Ascending aorta (tissue), 2 donors: ENCODE measurements at regions not wholly inside any gene's neighbourhood (a gene's known extent, or its start where the extent isn't known, plus 50 kb on each side); places are given as distances from the start of the nearest gene placed in this dataset.

Experiments used
- DNase-seq, 2 donors: peaks; one replicate each; pipeline ENCODE4 v3.0.0-alpha.2; 2019; ENCODE audit warnings: low spot score in 2 of 2
- H3K27ac ChIP-seq, 2 donors: fragments of 200-600 bp; sonication (generic); one replicate each; pipeline ENCODE4 v1.5.1; 2016 to 2017; ENCODE audit warnings: mild to moderate bottlenecking in 1 of 2
- H3K27me3 ChIP-seq: fragments of 200-600 bp; sonication (generic); one replicate; pipeline ENCODE4 v1.5.1; 2017
- H3K36me3 ChIP-seq, 2 donors: fragments of 200-600 bp; sonication (generic); one replicate each; pipeline ENCODE4 v1.5.1; 2016
- H3K4me1 ChIP-seq, 2 donors: fragments of 200-600 bp; sonication (generic); one replicate each; pipeline ENCODE4 v1.5.1; 2016 to 2017; ENCODE audit warnings: mild to moderate bottlenecking in 1 of 2
- H3K4me3 ChIP-seq, 2 donors: fragments of 200-600 bp; sonication (generic); one replicate each; pipeline ENCODE4 v1.5.1; 2016 to 2017; ENCODE audit warnings: mild to moderate bottlenecking in 1 of 2
- H3K9me3 ChIP-seq, 2 donors: fragments of 200-600 bp; sonication (generic); one replicate each; pipeline ENCODE4 v1.5.1; 2016
- intact Hi-C: fragments of 100-400 bp; cut with DNase I; formaldehyde crosslinking; loops from one replicate; pipeline ENCODE4 v1.15.1; 2023
- TF ChIP-seq, protein P1 (sequence below), 3 experiments: fragments of 200-600 bp in 2 of 3; fragments of 450-650 bp in 1 of 3; sonication (generic) in 2 of 3; IDR thresholded peaks; one replicate each; pipeline ENCODE4 v1.5.1; 2016 to 2019; ENCODE audit warnings: antibody characterized with exemption in 3 of 3, mild to moderate bottlenecking in 1 of 3, moderate library complexity in 1 of 3

GRCh38 chr11:24131698-24132097 is 365.2 kb upstream of the LUZP2 start:
- no peak overlapping the region for H3K4me3 ChIP-seq
- H3K9me3 ChIP-seq, result no peaks in the 10 kb centered on the region
- intact Hi-C loops, result no loop called here
- TF ChIP-seq, protein P1, sequence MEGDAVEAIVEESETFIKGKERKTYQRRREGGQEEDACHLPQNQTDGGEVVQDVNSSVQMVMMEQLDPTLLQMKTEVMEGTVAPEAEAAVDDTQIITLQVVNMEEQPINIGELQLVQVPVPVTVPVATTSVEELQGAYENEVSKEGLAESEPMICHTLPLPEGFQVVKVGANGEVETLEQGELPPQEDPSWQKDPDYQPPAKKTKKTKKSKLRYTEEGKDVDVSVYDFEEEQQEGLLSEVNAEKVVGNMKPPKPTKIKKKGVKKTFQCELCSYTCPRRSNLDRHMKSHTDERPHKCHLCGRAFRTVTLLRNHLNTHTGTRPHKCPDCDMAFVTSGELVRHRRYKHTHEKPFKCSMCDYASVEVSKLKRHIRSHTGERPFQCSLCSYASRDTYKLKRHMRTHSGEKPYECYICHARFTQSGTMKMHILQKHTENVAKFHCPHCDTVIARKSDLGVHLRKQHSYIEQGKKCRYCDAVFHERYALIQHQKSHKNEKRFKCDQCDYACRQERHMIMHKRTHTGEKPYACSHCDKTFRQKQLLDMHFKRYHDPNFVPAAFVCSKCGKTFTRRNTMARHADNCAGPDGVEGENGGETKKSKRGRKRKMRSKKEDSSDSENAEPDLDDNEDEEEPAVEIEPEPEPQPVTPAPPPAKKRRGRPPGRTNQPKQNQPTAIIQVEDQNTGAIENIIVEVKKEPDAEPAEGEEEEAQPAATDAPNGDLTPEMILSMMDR (IDR thresholded peaks at IDR 0.05), result no peak
- H3K36me3 ChIP-seq, result no peaks in the 10 kb centered on the region
- H3K4me1 ChIP-seq, result no peaks in the 10 kb centered on the region
- H3K27me3 ChIP-seq, result no peaks in the 10 kb centered on the region
- no peak overlapping the region for H3K27ac ChIP-seq
- DNase-seq, result no peak

DNA sequence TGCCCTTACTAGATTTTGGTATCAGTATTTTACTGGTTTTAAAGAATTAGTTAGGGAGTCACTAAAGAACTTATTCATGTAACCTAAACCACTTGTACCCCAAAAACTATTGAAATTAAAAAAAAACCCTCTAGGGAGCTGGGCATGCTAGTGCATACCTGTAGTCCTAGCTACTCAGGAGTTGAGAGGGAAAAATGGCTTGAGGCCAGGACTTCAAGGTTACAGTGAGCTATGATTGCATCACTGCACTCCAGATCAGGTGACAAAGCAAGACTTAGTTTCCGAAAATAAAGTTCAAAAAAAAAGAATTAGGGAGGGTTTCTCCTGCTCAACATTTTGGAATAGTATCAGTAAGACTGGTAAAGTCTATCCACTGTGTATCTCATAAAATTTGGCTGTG is 364.4 kb upstream of the LUZP2 start:
- H3K27me3 ChIP-seq, result no peaks in the 10 kb centered on the region
- DNase-seq, result no peak
- no peaks in the 10 kb centered on the region for H3K36me3 ChIP-seq
- TF ChIP-seq, protein P1 (IDR thresholded peaks at IDR 0.05), result no peak
- intact Hi-C loops, result no loop called here
- no peaks in the 10 kb centered on the region for H3K9me3 ChIP-seq
- H3K4me3 ChIP-seq, result no peak overlapping the region
- H3K27ac ChIP-seq, result no peak overlapping the region
- H3K4me1 ChIP-seq, result no peaks in the 10 kb centered on the region

GRCh38 chr11:24134879-24135589 is 361.8 kb upstream of the LUZP2 start:
- Histone ChIP-seq H3K27me3 (no peaks in the 10 kb centered on the region), H3K36me3 (no peaks in the 10 kb centered on the region), H3K4me3 (no peak overlapping the region), H3K27ac (no peak overlapping the region), H3K9me3 (no peaks in the 10 kb centered on the region), H3K4me1 (no peaks in the 10 kb centered on the region)
- TF ChIP-seq, protein P1 (IDR thresholded peaks at IDR 0.05), result no peak
- no peak for DNase-seq
- intact Hi-C loops, result no loop called here

DNA sequence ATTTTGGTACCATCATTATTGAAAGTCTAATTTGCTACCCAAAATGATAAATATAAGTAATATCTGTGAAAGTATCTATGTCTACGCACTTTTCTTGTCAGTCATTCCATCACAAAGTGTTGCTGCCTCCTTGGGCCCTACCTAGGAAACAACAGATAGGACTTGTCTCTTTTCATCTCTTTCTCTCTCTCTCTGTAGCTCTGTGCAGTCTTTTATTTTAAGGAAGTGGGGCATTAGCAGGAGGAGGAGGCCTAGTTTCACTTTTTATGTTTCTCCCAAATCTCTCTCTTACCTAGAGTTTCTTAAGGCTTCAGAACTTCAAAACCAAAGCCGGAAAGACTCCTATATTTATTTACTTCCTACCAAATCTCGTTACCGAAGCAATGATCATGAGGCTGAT is 354.8 kb upstream of the LUZP2 start:
- no peak overlapping the region for H3K4me3 ChIP-seq
- H3K27ac ChIP-seq, result no peak overlapping the region
- intact Hi-C loops, result no loop called here
- H3K9me3 ChIP-seq, result no peaks in the 10 kb centered on the region
- DNase-seq, result no peak
- H3K27me3 ChIP-seq, result no peaks in the 10 kb centered on the region
- TF ChIP-seq, protein P1 (IDR thresholded peaks at IDR 0.05), result no peak
- no peaks in the 10 kb centered on the region for H3K36me3 ChIP-seq
- no peaks in the 10 kb centered on the region for H3K4me1 ChIP-seq

- no peaks in the 10 kb centered on the region for H3K27me3 ChIP-seq
- H3K36me3 ChIP-seq, result no peaks in the 10 kb centered on the region
- TF ChIP-seq, protein P1 (IDR thresholded peaks at IDR 0.05), result no peak
- H3K4me3 ChIP-seq, result no peak overlapping the region
- no peaks in the 10 kb centered on the region for H3K9me3 ChIP-seq
- no peak for DNase-seq
- no peaks in the 10 kb centered on the region for H3K4me1 ChIP-seq
- H3K27ac ChIP-seq, result no peak overlapping the region
- intact Hi-C loops, result no loop called here
Observed at GRCh38 chr11:24145411-24145810, 351.4 kb upstream of the LUZP2 start.

GRCh38 chr11:24153337-24153736 is 343.5 kb upstream of the LUZP2 start:
- no peak overlapping the region for H3K27ac ChIP-seq
- no peaks in the 10 kb centered on the region for H3K4me1 ChIP-seq
- H3K27me3 ChIP-seq, result no peaks in the 10 kb centered on the region
- H3K9me3 ChIP-seq, result no peaks in the 10 kb centered on the region
- H3K36me3 ChIP-seq, result no peaks in the 10 kb centered on the region
- H3K4me3 ChIP-seq, result no peak overlapping the region
- TF ChIP-seq, protein P1 (IDR thresholded peaks at IDR 0.05), result no peak
- intact Hi-C loops, result no loop called here
- DNase-seq, result no peak
